OCI-LY1 (cell line): ENCODE measurements at regions not wholly inside any gene's neighbourhood (a gene's known extent, or its start where the extent isn't known, plus 50 kb on each side); places are given as distances from the start of the nearest gene placed in this dataset.

Experiments used
- CTCF ChIP-seq: fragments of 200-600 bp; sonication (generic), shearing (Covaris generic); IDR thresholded peaks from 2 replicates; pipeline ENCODE4 v1.5.1; 2017; ENCODE audit warnings: mild to moderate bottlenecking, antibody characterized with exemption, low read length, moderate library complexity, mixed read lengths
- EZH2 ChIP-seq: fragments of 200-600 bp; sonication (generic), shearing (Covaris generic); IDR thresholded peaks from 2 replicates; pipeline ENCODE4 v1.8.0; 2017; ENCODE audit warnings: borderline replicate concordance, mixed run types, mild to moderate bottlenecking, antibody characterized with exemption, low read length, moderate library complexity, mixed read lengths

GRCh38 chr19:30887042-30887441 lies 462.2 kb downstream of the TSHZ3 start:
- no peak for TF ChIP-seq CTCF
- TF ChIP-seq EZH2: no peak
